ENCODE measurements at regions not wholly inside any gene's neighbourhood (a gene's known extent, or its start where the extent isn't known, plus 50 kb on each side); places are given as distances from the start of the nearest gene placed in this dataset.

DNA sequence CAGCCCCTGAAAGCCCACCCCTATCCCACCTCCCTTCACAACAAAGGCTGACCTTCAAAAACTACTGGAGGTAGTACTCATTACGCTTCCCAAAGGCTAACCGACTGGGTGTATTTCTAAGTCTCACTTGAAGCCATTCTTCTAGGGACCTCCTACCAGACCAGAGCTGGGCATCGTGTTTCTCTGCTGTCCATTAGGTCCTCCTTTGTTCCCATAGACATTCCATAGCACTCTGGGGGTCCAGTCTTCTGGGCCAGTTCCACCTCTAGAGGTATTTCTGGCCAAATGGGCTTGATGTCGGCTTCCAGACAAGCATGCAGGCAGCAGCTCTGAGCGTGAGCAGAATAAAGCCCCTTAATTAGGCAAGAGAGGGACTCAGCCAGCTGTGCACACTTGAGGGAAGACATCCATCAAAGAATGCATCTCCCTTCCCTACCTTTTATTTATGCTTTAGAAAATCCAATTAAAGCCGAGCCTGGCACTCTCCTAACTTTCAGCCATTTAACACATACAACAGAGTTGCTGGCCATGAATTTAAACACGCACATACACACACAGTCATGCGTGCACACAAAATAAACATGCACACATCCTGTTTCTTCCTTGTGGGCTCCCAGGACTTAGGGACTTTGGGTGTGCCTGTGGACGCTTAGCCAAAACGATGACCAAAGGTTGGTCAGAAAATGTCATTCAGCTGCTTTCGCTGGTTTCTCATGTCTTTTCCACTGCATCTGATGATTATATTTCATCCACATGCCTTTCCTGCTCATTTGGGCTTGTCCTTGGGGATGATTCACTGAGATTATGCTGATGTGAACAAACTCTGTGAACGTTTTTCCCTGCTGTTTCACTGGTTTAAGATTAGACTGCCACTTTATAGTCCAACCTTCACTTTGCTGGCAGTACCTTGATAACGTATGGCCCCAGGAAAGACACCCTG is 362.0 kb upstream of the NFE2L3 start:
- 63% methylated on average over 10 of the region's 13 CpGs for WGBS (ENCODE audit: insufficient coverage, low coverage, low lambda C conversion rate, missing lambda C conversion rate)
- Histone ChIP-seq H3K36me3 (no peaks in the 10 kb centered on the region), H3K27ac (no peak overlapping the region), H3K4me1 (no peaks in the 10 kb centered on the region), H3K4me3 (no peak overlapping the region), H3K27me3 (no peaks in the 10 kb centered on the region), H3K9me3 (no peaks in the 10 kb centered on the region)
- DNase-seq (no peak), ATAC-seq (no peak)
- intact Hi-C loops (cut with DNase I) = no loop called here
- TF ChIP-seq POLR2A (IDR thresholded peaks at IDR 0.05) = no peak
- TF ChIP-seq, protein P1, sequence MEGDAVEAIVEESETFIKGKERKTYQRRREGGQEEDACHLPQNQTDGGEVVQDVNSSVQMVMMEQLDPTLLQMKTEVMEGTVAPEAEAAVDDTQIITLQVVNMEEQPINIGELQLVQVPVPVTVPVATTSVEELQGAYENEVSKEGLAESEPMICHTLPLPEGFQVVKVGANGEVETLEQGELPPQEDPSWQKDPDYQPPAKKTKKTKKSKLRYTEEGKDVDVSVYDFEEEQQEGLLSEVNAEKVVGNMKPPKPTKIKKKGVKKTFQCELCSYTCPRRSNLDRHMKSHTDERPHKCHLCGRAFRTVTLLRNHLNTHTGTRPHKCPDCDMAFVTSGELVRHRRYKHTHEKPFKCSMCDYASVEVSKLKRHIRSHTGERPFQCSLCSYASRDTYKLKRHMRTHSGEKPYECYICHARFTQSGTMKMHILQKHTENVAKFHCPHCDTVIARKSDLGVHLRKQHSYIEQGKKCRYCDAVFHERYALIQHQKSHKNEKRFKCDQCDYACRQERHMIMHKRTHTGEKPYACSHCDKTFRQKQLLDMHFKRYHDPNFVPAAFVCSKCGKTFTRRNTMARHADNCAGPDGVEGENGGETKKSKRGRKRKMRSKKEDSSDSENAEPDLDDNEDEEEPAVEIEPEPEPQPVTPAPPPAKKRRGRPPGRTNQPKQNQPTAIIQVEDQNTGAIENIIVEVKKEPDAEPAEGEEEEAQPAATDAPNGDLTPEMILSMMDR (IDR thresholded peaks at IDR 0.05) = no peak

DNA sequence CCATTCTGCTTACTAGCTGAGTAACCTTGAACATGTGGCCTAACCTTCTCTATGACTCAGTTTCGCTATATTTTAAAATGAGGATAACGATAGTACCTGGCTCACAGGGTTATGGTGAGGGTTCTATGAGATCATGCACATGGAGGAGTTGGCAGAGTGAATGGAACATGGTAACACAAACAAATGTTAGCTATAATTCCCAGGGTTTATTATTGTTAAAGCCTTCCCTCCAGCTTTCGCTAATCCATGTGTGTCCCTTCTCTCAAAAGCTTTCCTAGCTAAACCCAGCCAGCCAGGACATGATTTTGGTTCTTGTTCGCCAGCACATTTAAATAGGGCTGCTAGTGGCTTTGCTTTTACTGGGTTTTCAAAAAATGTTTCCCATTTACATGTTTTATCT is 361.0 kb upstream of the NFE2L3 start:
- Histone ChIP-seq H3K4me3 (no peak overlapping the region), H3K27ac (no peak overlapping the region), H3K4me1 (no peaks in the 10 kb centered on the region), H3K27me3 (no peaks in the 10 kb centered on the region), H3K36me3 (no peaks in the 10 kb centered on the region), H3K9me3 (no peaks in the 10 kb centered on the region)
- no peak for ATAC-seq
- intact Hi-C loops (cut with DNase I) = no loop called here
- WGBS (ENCODE audit: insufficient coverage, low coverage, low lambda C conversion rate, missing lambda C conversion rate) = 49% methylated on average over 3 of the region's 4 CpGs
- no peak for DNase-seq
- TF ChIP-seq, protein P1 (IDR thresholded peaks at IDR 0.05) = no peak
- TF ChIP-seq POLR2A (IDR thresholded peaks at IDR 0.05) = no peak

DNA sequence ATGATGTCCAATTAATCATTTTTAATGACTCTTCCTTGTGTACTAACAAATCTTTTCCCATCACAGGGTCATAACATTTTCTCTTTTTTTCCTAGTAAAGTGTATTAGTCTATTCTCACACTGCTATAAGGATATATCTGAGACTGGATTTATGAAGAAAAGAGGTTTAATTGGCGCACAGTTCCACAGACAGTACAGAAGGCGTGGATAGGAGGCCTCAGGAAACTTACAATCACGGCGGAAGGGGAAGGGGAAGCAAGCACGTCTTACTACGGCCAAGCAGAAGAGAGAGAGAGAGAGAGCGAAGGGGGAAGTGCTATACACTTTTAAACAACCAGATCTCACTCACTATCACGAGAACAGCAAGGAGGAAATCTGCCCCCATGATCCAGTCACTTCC is 359.4 kb upstream of the NFE2L3 start:
- ATAC-seq (no peak), DNase-seq (no peak)
- H3K27me3 ChIP-seq = no peaks in the 10 kb centered on the region
- intact Hi-C loops (cut with DNase I) = no loop called here
- TF ChIP-seq, protein P1 (IDR thresholded peaks at IDR 0.05) = no peak
- TF ChIP-seq POLR2A (IDR thresholded peaks at IDR 0.05) = no peak
- H3K9me3 ChIP-seq = no peaks in the 10 kb centered on the region
- 42% methylated on average over 7 of the region's 8 CpGs for WGBS (ENCODE audit: insufficient coverage, low coverage, low lambda C conversion rate, missing lambda C conversion rate)
- H3K4me1 ChIP-seq = no peaks in the 10 kb centered on the region
- H3K4me3 ChIP-seq = no peak overlapping the region
- H3K36me3 ChIP-seq = no peaks in the 10 kb centered on the region
- H3K27ac ChIP-seq = no peak overlapping the region

DNA sequence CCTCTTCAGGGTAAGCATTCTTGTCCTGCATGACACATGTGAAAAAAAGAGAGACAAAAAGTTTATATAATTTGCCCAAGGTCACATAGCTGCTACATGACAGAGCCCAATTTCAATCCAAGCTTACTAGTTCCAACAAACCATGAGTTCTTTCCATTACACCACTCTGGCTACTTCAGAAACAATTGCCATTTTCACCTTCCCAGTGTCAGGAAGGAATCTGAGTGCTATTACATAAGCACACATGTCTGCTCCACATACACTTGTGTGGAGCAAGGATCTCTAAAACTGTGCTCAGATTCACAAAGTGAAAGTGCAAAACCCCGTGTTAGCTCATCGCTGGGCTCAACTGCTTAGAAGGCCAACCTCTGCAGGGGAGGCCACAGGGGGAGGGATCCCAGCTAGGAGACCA is 356.2 kb upstream of the NFE2L3 start:
- H3K4me3 ChIP-seq = no peak overlapping the region
- 54% methylated on average over 2 of the region's 2 CpGs for WGBS (ENCODE audit: insufficient coverage, low coverage, low lambda C conversion rate, missing lambda C conversion rate)
- no peaks in the 10 kb centered on the region for H3K36me3 ChIP-seq
- TF ChIP-seq, protein P1 (IDR thresholded peaks at IDR 0.05) = no peak
- TF ChIP-seq POLR2A (IDR thresholded peaks at IDR 0.05) = no peak
- no peak overlapping the region for H3K27ac ChIP-seq
- no peaks in the 10 kb centered on the region for H3K27me3 ChIP-seq
- ATAC-seq (no peak), DNase-seq (no peak)
- intact Hi-C loops (cut with DNase I) = no loop called here
- no peaks in the 10 kb centered on the region for H3K9me3 ChIP-seq
- H3K4me1 ChIP-seq = no peaks in the 10 kb centered on the region
